Stimulated activated naive CD8-positive, alpha-beta T cell treated with anti-CD3 and anti-CD28 coated beads, Interleukin-15, Interleukin-2, amounts not matched to agents 100 ng/mL and 50 ng/mL, for 24 hours (primary cell): ENCODE measurements at regions not wholly inside any gene's neighbourhood (a gene's known extent, or its start where the extent isn't known, plus 50 kb on each side); places are given as distances from the start of the nearest gene placed in this dataset.

Source experiments
- H3K27ac Mint-ChIP-seq: one replicate; pipeline ENCODE4 v1.8.0; 2021; ENCODE audit warnings: mild to moderate bottlenecking, mixed read lengths
- H3K27me3 Mint-ChIP-seq: one replicate; pipeline ENCODE4 v1.8.0; 2021; ENCODE audit warnings: mixed read lengths
- H3K36me3 Mint-ChIP-seq: one replicate; pipeline ENCODE4 v1.8.0; 2021; ENCODE audit warnings: low read depth, mixed read lengths
- H3K4me1 Mint-ChIP-seq: one replicate; pipeline ENCODE4 v1.8.0; 2021; ENCODE audit warnings: low read depth, mixed read lengths
- H3K4me3 Mint-ChIP-seq: one replicate; pipeline ENCODE4 v1.8.0; 2021; ENCODE audit warnings: mild to moderate bottlenecking, mixed read lengths
- H3K9me3 Mint-ChIP-seq: one replicate; pipeline ENCODE4 v1.8.0; 2021; ENCODE audit warnings: mixed read lengths

- no peaks in the 10 kb centered on the region for H3K36me3 Mint-ChIP-seq
- no peaks in the 10 kb centered on the region for H3K4me1 Mint-ChIP-seq
- no peak overlapping the region for H3K27ac Mint-ChIP-seq
- no peaks in the 10 kb centered on the region for H3K27me3 Mint-ChIP-seq
- H3K4me3 Mint-ChIP-seq, result no peak overlapping the region
- H3K9me3 Mint-ChIP-seq, result no peaks in the 10 kb centered on the region
Observed at GRCh38 chr16:16890964-16891363, 512.0 kb downstream of the NPIPA7 start.

GRCh38 chr16:16904601-16905000 lies 525.7 kb downstream of the NPIPA7 start:
- Mint-ChIP-seq H3K27ac (no peak overlapping the region), H3K4me1 (no peaks in the 10 kb centered on the region), H3K4me3 (no peak overlapping the region), H3K36me3 (no peaks in the 10 kb centered on the region), H3K27me3 (no peaks in the 10 kb centered on the region), H3K9me3 (peaks cover 18% of the 10 kb centered on the region)

DNA sequence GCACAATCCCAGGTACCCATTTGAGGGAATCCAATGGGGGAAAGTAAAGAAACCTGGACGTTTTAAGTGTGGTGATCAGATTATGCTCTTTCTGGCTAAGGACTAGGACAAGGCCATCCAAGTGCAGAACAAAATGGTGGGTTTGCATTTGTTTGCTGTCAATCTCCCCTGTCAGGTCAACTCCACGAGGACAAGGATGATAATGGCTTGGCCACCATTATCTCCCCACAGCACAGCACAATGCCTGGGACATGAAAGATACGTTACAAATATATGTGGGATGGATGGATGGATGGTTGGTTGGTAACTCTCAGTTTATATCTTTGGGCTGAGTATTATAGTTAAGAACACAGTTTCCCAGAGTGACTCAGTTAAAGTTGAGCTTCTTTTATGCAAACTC lies 526.9 kb downstream of the NPIPA7 start:
- Mint-ChIP-seq H3K9me3 (peaks cover 8% of the 10 kb centered on the region), H3K27me3 (no peaks in the 10 kb centered on the region), H3K27ac (no peak overlapping the region), H3K4me1 (no peaks in the 10 kb centered on the region), H3K36me3 (no peaks in the 10 kb centered on the region), H3K4me3 (no peak overlapping the region)

DNA sequence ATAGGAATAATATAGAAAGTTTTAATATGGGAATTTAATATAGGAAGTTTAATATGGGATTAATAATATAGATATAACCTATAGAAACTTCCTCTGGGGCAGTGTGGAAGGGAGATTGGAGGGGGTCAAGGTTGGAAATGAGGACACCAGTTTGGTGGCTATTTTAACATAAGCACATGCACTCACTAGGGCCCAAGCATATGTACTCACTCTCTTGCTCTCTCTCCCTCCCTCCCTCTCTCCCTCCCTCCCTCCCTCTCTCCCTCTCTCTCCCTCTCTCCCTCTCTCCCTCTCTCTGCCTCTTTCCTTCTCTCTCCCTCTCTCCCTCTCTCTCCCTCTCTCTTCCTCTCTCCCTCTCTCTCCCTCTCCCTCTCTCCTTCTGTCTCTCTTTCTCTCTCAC lies 528.1 kb downstream of the NPIPA7 start:
- H3K9me3 Mint-ChIP-seq, result peaks cover 4% of the 10 kb centered on the region
- no peaks in the 10 kb centered on the region for H3K4me1 Mint-ChIP-seq
- no peaks in the 10 kb centered on the region for H3K27me3 Mint-ChIP-seq
- no peaks in the 10 kb centered on the region for H3K36me3 Mint-ChIP-seq
- H3K27ac Mint-ChIP-seq, result no peak overlapping the region
- H3K4me3 Mint-ChIP-seq, result no peak overlapping the region

DNA sequence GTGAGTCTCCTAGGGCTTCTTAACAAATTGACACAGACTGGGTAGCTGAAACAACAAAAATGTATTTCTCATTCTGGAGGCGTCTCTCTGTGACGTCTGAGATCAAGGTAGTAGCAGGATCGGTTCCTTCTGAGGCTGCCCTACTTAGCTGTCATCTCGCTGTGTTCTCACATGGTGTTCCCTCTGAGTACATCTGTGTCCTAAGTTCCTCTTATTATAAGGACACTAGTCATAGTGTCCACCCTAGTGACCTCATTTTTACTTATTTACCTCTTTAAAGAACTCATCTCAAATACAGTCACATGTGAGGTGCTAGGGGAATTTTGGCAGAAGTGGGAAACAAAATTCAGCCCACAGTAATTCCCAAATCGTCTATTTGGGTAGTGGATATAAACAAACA lies 529.1 kb downstream of the NPIPA7 start:
- H3K27me3 Mint-ChIP-seq, result no peaks in the 10 kb centered on the region
- H3K4me1 Mint-ChIP-seq, result no peaks in the 10 kb centered on the region
- H3K9me3 Mint-ChIP-seq, result no peaks in the 10 kb centered on the region
- H3K36me3 Mint-ChIP-seq, result no peaks in the 10 kb centered on the region
- H3K27ac Mint-ChIP-seq, result no peak overlapping the region
- H3K4me3 Mint-ChIP-seq, result no peak overlapping the region

DNA sequence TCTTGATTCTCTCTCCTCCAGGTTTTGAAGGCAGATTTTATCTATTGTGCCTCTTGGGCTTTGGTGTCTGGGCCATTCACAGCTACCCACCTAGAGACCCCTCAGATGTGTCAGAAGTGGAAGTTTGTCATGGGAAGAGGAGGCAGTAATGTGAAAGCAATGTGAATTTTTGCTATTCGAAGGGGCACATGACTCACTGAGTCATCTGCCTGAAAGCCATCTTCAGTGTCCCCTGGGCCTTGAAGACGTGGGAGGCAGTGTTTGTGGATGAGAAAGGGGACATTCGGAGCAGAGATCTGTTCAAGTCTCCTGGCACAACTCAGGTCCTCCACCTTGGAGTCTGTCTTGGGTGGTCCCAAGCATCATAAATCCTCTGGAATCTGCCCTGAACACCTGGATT lies 530.2 kb downstream of the NPIPA7 start:
- Mint-ChIP-seq H3K4me1 (no peaks in the 10 kb centered on the region), H3K4me3 (no peak overlapping the region), H3K27ac (no peak overlapping the region), H3K36me3 (no peaks in the 10 kb centered on the region), H3K9me3 (no peaks in the 10 kb centered on the region), H3K27me3 (peaks cover 4% of the 10 kb centered on the region)

- H3K9me3 Mint-ChIP-seq, result no peaks in the 10 kb centered on the region
- H3K4me3 Mint-ChIP-seq, result no peak overlapping the region
- no peak overlapping the region for H3K27ac Mint-ChIP-seq
- peaks cover 5% of the 10 kb centered on the region for H3K27me3 Mint-ChIP-seq
- H3K4me1 Mint-ChIP-seq, result no peaks in the 10 kb centered on the region
- no peaks in the 10 kb centered on the region for H3K36me3 Mint-ChIP-seq
Observed at GRCh38 chr16:16910666-16911065, 531.7 kb downstream of the NPIPA7 start.

DNA sequence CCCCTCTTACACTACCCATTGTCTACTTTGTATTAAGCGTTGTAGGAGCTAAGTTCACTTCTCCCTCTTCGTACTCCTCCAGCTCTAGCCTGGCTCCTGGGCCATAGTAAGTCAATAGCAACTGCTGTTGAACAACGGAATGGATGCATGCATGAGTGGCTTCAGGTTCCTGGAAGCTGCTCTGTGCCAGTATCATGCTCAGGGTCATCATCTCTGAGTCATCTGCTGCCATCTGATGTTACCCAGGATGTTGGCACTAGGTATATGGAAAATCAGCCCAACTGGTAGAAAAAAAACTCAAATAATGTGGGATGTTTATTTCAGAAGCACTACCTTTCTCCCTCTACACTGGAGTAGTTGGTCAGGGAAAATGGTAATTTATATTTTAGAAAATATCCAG lies 536.8 kb downstream of the NPIPA7 start:
- Mint-ChIP-seq H3K27ac (peak overlapping the region; percentile 26), H3K36me3 (no peaks in the 10 kb centered on the region), H3K4me3 (no peak overlapping the region), H3K27me3 (peaks cover 8% of the 10 kb centered on the region), H3K9me3 (no peaks in the 10 kb centered on the region), H3K4me1 (no peaks in the 10 kb centered on the region)

- H3K4me3 Mint-ChIP-seq, result no peak overlapping the region
- H3K9me3 Mint-ChIP-seq, result no peaks in the 10 kb centered on the region
- peaks cover 8% of the 10 kb centered on the region for H3K27me3 Mint-ChIP-seq
- no peak overlapping the region for H3K27ac Mint-ChIP-seq
- H3K4me1 Mint-ChIP-seq, result no peaks in the 10 kb centered on the region
- H3K36me3 Mint-ChIP-seq, result no peaks in the 10 kb centered on the region
Observed at GRCh38 chr16:16917191-16917785, 538.3 kb downstream of the NPIPA7 start.

DNA sequence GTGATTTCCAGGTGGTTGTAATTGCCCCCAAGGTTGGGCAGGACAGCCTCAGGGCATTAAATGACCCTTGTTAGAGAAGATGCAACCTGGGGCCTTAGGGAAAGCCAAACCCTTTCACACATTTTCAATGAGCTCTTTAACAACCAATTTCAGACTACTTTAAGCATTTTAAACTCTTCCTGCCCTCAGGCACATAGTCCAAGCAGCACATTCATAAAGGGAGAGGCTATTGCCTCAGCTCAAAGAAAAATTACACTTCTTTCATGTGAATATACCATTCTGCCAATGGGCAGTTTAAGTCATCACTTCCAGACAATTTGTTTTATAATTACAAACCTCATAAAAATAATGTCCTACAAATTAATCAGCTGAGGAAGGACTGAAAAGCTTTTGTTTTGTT lies 544.5 kb downstream of the NPIPA7 start:
- H3K4me3 Mint-ChIP-seq, result no peak overlapping the region
- no peaks in the 10 kb centered on the region for H3K4me1 Mint-ChIP-seq
- H3K27me3 Mint-ChIP-seq, result no peaks in the 10 kb centered on the region
- H3K36me3 Mint-ChIP-seq, result no peaks in the 10 kb centered on the region
- no peaks in the 10 kb centered on the region for H3K9me3 Mint-ChIP-seq
- H3K27ac Mint-ChIP-seq, result no peak overlapping the region

DNA sequence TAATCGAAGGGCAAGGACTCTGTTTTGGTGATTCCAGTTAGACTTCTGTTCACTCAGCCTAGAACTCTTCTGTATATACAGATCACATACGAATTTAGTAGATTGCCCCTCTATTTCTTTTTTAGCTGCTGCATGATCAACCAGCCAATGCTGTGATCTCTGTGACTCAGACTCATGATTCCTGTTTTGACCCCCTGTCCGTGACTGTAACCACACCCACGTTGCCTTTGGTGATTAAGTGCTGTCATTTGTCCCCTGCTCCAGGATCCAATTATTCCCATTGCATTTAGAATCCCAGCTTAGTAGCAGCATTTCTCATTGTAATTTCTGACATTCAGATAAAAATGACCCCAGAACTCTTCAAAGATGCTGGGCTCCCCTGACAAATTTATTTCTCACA lies 545.7 kb downstream of the NPIPA7 start:
- no peak overlapping the region for H3K4me3 Mint-ChIP-seq
- H3K9me3 Mint-ChIP-seq, result no peaks in the 10 kb centered on the region
- H3K27me3 Mint-ChIP-seq, result no peaks in the 10 kb centered on the region
- H3K27ac Mint-ChIP-seq, result no peak overlapping the region
- no peaks in the 10 kb centered on the region for H3K36me3 Mint-ChIP-seq
- no peaks in the 10 kb centered on the region for H3K4me1 Mint-ChIP-seq

DNA sequence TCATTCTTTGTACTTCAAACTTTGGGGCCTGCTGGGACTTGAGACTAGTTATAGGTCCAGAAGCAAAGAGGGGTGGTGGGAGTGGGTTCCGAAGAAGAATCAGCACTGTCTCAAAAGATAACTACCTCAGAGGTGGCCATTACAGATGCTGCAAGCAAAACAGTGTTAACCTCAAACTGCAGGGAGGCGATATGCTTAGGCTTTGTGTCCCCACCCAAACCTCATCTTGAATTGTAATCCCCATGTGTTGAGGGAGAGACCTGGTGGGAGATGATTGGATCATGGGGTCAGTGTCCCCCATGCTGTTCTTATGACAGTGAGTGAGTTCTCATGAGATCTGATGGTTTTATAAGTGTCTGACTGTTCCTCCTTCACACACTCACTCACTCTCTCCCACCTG lies 545.3 kb downstream of the XYLT1 start:
- no peak overlapping the region for H3K4me3 Mint-ChIP-seq
- H3K27ac Mint-ChIP-seq, result no peak overlapping the region
- no peaks in the 10 kb centered on the region for H3K9me3 Mint-ChIP-seq
- H3K27me3 Mint-ChIP-seq, result no peaks in the 10 kb centered on the region
- H3K36me3 Mint-ChIP-seq, result no peaks in the 10 kb centered on the region
- H3K4me1 Mint-ChIP-seq, result no peaks in the 10 kb centered on the region

GRCh38 chr16:16928532-16929109 lies 542.1 kb downstream of the XYLT1 start:
- H3K27ac Mint-ChIP-seq, result no peak overlapping the region
- no peaks in the 10 kb centered on the region for H3K4me1 Mint-ChIP-seq
- H3K27me3 Mint-ChIP-seq, result no peaks in the 10 kb centered on the region
- no peaks in the 10 kb centered on the region for H3K9me3 Mint-ChIP-seq
- H3K4me3 Mint-ChIP-seq, result no peak overlapping the region
- no peaks in the 10 kb centered on the region for H3K36me3 Mint-ChIP-seq

- no peak overlapping the region for H3K27ac Mint-ChIP-seq
- no peaks in the 10 kb centered on the region for H3K9me3 Mint-ChIP-seq
- H3K4me1 Mint-ChIP-seq, result no peaks in the 10 kb centered on the region
- no peak overlapping the region for H3K4me3 Mint-ChIP-seq
- H3K36me3 Mint-ChIP-seq, result no peaks in the 10 kb centered on the region
- H3K27me3 Mint-ChIP-seq, result no peaks in the 10 kb centered on the region
Observed at GRCh38 chr16:16930309-16931000, 540.3 kb downstream of the XYLT1 start.

DNA sequence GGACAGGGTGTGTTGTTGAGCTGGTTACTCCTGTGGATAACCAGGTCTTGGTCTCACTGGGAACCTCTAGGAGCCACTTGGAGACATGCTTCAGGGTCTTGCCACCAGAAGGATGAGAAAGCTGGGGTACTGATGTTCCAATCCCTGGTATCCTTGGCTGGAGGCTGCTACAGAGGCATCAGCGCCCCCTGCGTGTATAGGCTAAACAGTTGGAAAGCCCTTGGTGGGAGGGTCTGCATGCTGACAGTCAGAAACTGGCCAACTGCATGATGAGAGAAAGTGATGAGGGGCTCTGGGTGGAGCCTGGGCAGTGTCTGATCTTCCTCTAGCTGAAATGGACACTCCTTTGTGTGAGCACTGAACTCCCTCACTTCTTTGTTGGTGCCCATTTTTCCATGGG lies 536.9 kb downstream of the XYLT1 start:
- Mint-ChIP-seq H3K4me1 (no peaks in the 10 kb centered on the region), H3K9me3 (no peaks in the 10 kb centered on the region), H3K4me3 (no peak overlapping the region), H3K27me3 (peaks cover 3% of the 10 kb centered on the region), H3K36me3 (no peaks in the 10 kb centered on the region), H3K27ac (no peak overlapping the region)

GRCh38 chr16:16934660-16935059 lies 536.1 kb downstream of the XYLT1 start:
- H3K4me3 Mint-ChIP-seq, result no peak overlapping the region
- no peaks in the 10 kb centered on the region for H3K4me1 Mint-ChIP-seq
- H3K36me3 Mint-ChIP-seq, result no peaks in the 10 kb centered on the region
- peaks cover 3% of the 10 kb centered on the region for H3K27me3 Mint-ChIP-seq
- H3K9me3 Mint-ChIP-seq, result no peaks in the 10 kb centered on the region
- H3K27ac Mint-ChIP-seq, result no peak overlapping the region
